Fibroblast of lung (primary cell): ENCODE measurements at regions not wholly inside any gene's neighbourhood (a gene's known extent, or its start where the extent isn't known, plus 50 kb on each side); places are given as distances from the start of the nearest gene placed in this dataset.

ENCODE experiments used
- DNase-seq, 2 donors: peaks; one replicate each; pipeline versions ENCODE4 v3.0.0 to v3.0.0-alpha.2; 2010; ENCODE audit warnings: low read depth in 2 of 2
- H2AFZ ChIP-seq: 2 replicates; pipeline ENCODE4 v1.5.1; 2012; ENCODE audit warnings: low read length, control low read depth, inconsistent platforms
- H3K27ac ChIP-seq: 2 replicates; pipeline ENCODE4 v1.5.1; 2011; ENCODE audit warnings: low read length, control low read depth; ENCODE audit not compliant: insufficient read depth
- H3K27me3 ChIP-seq: 2 replicates; pipeline ENCODE4 v1.5.1; 2011; ENCODE audit warnings: mild to moderate bottlenecking, low read length; ENCODE audit not compliant: control insufficient read depth, insufficient read depth
- H3K36me3 ChIP-seq: 2 replicates; pipeline ENCODE4 v1.5.1; 2011; ENCODE audit warnings: low read length; ENCODE audit not compliant: control insufficient read depth, insufficient read depth
- H3K4me1 ChIP-seq: 2 replicates; pipeline ENCODE4 v1.5.1; 2011; ENCODE audit warnings: low read length; ENCODE audit not compliant: control insufficient read depth, insufficient read depth; ENCODE audit errors: extremely low read depth
- H3K4me2 ChIP-seq: 2 replicates; pipeline ENCODE4 v1.5.1; 2011; ENCODE audit warnings: low read length, control low read depth; ENCODE audit not compliant: insufficient read depth; ENCODE audit errors: extremely low read depth
- H3K4me3 ChIP-seq, 4 experiments: fragments of 200-600 bp in 1 of 4; sonication (generic) in 1 of 4; replicated peaks in 1 of 4; 2 replicates each; pipeline ENCODE4 v1.5.1; 2011 to 2016; ENCODE audit warnings: low read length in 4 of 4, low read depth in 3 of 4, mild to moderate bottlenecking in 3 of 4, control low read depth in 2 of 4, inconsistent platforms in 1 of 4, mixed read lengths in 1 of 4; ENCODE audit not compliant: insufficient read depth in 1 of 4; ENCODE audit errors: control extremely low read depth in 1 of 4
- H3K79me2 ChIP-seq: 2 replicates; pipeline ENCODE4 v1.5.1; 2012; ENCODE audit warnings: mild to moderate bottlenecking, low read length, inconsistent platforms; ENCODE audit not compliant: control insufficient read depth, insufficient read depth
- H3K9ac ChIP-seq: 2 replicates; pipeline ENCODE4 v1.5.1; 2011; ENCODE audit warnings: mild to moderate bottlenecking, low read length, control low read depth; ENCODE audit not compliant: insufficient read depth
- H3K9me3 ChIP-seq: 2 replicates; pipeline ENCODE4 v1.5.1; 2012; ENCODE audit warnings: low read depth, low read length; ENCODE audit not compliant: control insufficient read depth, insufficient read depth
- H4K20me1 ChIP-seq: 2 replicates; pipeline ENCODE4 v1.5.1; 2011; ENCODE audit warnings: low read length; ENCODE audit not compliant: control insufficient read depth, insufficient read depth; ENCODE audit errors: extremely low read depth
- EZH2 ChIP-seq: IDR thresholded peaks from 2 replicates; pipeline ENCODE4 v1.5.1; 2012; ENCODE audit warnings: low read length, control low read depth, mild to moderate bottlenecking; ENCODE audit errors: missing control alignments
- TF ChIP-seq, protein P1 (sequence below), 2 donors: IDR thresholded peaks in 1 of 2; conservative IDR thresholded peaks in 1 of 2; 1 replicate in 1 of 2; 2 replicates in 1 of 2; pipeline ENCODE4 v1.5.1; 2011 to 2012; ENCODE audit warnings: low read length in 2 of 2, control low read depth in 1 of 2, inconsistent platforms in 1 of 2, low read depth in 1 of 2, mild to moderate bottlenecking in 1 of 2

DNA sequence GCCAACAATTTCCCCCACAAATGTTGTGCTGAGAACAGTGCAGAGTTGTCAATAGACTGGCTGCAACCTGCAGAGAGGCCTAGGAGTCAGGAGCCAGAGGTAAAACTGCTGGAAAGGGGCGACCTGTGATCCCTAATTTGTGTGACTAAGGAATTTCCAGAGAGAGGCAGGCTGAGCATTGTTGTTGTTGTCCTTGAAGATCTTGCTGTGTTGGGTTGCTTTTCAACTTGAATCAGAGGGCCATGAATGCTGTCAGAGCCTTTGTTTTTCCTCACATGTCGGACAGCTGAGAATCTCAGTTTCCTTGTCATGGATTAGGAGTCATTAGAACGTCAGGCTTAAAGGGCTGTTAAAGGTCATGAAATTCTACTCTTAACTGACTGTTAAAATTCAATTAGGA lies 134.6 kb upstream of the ASTN2 start:
- Histone ChIP-seq H3K27me3 (no peaks in the 10 kb centered on the region), H2AFZ (no peak overlapping the region), H3K9me3 (no peaks in the 10 kb centered on the region), H3K36me3 (no peaks in the 10 kb centered on the region), H3K4me1 (no peaks in the 10 kb centered on the region), H3K4me2 (no peak overlapping the region), H4K20me1 (no peaks in the 10 kb centered on the region), H3K79me2 (no peaks in the 10 kb centered on the region), H3K4me3 (no peak overlapping the region), H3K27ac (no peak overlapping the region), H3K9ac (no peak overlapping the region)
- no peak for TF ChIP-seq EZH2
- TF ChIP-seq, protein P1, sequence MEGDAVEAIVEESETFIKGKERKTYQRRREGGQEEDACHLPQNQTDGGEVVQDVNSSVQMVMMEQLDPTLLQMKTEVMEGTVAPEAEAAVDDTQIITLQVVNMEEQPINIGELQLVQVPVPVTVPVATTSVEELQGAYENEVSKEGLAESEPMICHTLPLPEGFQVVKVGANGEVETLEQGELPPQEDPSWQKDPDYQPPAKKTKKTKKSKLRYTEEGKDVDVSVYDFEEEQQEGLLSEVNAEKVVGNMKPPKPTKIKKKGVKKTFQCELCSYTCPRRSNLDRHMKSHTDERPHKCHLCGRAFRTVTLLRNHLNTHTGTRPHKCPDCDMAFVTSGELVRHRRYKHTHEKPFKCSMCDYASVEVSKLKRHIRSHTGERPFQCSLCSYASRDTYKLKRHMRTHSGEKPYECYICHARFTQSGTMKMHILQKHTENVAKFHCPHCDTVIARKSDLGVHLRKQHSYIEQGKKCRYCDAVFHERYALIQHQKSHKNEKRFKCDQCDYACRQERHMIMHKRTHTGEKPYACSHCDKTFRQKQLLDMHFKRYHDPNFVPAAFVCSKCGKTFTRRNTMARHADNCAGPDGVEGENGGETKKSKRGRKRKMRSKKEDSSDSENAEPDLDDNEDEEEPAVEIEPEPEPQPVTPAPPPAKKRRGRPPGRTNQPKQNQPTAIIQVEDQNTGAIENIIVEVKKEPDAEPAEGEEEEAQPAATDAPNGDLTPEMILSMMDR (conservative IDR thresholded peaks at IDR 0.05 in 1 of 2, IDR thresholded peaks at IDR 0.05 in 1 of 2; ENCODE audit: low read depth in 1 of 2, low read length in 2 of 2): no peak
- no peak for DNase-seq

DNA sequence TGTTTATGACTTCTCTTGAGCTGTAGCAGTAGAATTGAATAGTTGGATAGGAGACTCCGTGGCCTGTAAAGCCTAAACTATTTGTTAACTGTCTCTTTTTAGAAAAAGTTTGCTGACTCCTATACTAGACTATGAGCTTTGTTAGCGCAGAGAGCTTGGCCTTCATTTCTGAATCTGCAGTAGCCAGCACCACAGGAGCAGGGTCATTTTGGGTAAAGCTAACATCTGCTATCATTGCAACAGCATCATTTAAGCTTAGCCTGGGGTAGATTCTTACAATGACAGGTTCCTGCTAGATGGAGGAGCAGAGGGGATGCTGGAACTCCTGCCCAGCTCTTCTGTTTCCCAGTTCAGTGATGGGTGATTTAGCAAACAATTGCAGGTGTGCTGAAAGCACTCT lies 133.7 kb upstream of the ASTN2 start:
- Histone ChIP-seq H3K27me3 (no peaks in the 10 kb centered on the region), H4K20me1 (no peaks in the 10 kb centered on the region), H2AFZ (no peak overlapping the region), H3K4me2 (no peak overlapping the region), H3K9me3 (no peaks in the 10 kb centered on the region), H3K36me3 (no peaks in the 10 kb centered on the region), H3K4me1 (no peaks in the 10 kb centered on the region), H3K9ac (no peak overlapping the region), H3K4me3 (no peak overlapping the region), H3K79me2 (no peaks in the 10 kb centered on the region), H3K27ac (no peak overlapping the region)
- TF ChIP-seq, protein P1 (conservative IDR thresholded peaks at IDR 0.05 in 1 of 2, IDR thresholded peaks at IDR 0.05 in 1 of 2; ENCODE audit: low read depth in 1 of 2, low read length in 2 of 2): no peak
- TF ChIP-seq EZH2: no peak
- no peak for DNase-seq

DNA sequence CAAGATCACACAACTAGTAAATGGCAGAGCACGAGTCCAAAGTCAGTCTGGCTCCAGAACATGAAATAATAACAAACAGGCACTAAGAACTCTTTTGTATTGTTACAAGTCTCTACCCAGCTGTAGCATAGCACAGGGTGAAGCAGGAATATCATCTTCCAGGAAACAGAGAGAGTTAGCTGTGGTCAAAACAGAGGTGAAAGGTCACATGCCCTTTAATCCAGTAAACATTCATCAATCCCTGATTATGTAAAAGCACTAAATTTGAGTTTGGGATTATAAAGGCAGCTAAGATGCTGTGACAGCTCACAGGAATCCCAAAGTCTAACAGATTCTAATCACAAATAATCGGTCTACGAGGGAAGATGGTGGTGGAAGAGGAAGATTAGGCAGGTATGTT lies 133.0 kb upstream of the ASTN2 start:
- Histone ChIP-seq H3K4me3 (no peak overlapping the region), H3K4me1 (no peaks in the 10 kb centered on the region), H3K36me3 (no peaks in the 10 kb centered on the region), H4K20me1 (no peaks in the 10 kb centered on the region), H3K27me3 (no peaks in the 10 kb centered on the region), H3K9ac (no peak overlapping the region), H3K27ac (no peak overlapping the region), H3K9me3 (no peaks in the 10 kb centered on the region), H3K4me2 (no peak overlapping the region), H2AFZ (no peak overlapping the region), H3K79me2 (no peaks in the 10 kb centered on the region)
- no peak for TF ChIP-seq EZH2
- TF ChIP-seq, protein P1 (conservative IDR thresholded peaks at IDR 0.05 in 1 of 2, IDR thresholded peaks at IDR 0.05 in 1 of 2; ENCODE audit: low read depth in 1 of 2, low read length in 2 of 2): no peak
- DNase-seq: no peak
